ENCODE measurements at regions not wholly inside any gene's neighbourhood (a gene's known extent, or its start where the extent isn't known, plus 50 kb on each side); places are given as distances from the start of the nearest gene placed in this dataset.

- ChIA-PET POLR2A (ENCODE audit: unreplicated experiment) (no interaction called here), CTCF (interaction anchor here (0.6 kb wide), 1 partner anchor 1074 kb away, joined by 6 read pairs; no protein-coding TSS in a partner anchor)
- H3K9ac ChIP-seq (ENCODE audit: low read depth, low read length) = no peak overlapping the region
- no peak for TF ChIP-seq MAZ (IDR thresholded peaks at IDR 0.05; ENCODE audit: borderline replicate concordance, low read depth, low read length)
- TF ChIP-seq ELK1 (IDR thresholded peaks at IDR 0.05; ENCODE audit: borderline replicate concordance, low read depth, low read length) = no peak
- TF ChIP-seq CEBPB (IDR thresholded peaks at IDR 0.05; ENCODE audit: low read depth, low read length) = no peak
- TF ChIP-seq RCOR1 (IDR thresholded peaks at IDR 0.05; ENCODE audit: insufficient replicate concordance, low read length) = no peak
- TF ChIP-seq RFX5 (IDR thresholded peaks at IDR 0.05; ENCODE audit: low read depth, low read length) = no peak
- no peak for TF ChIP-seq BHLHE40 (IDR thresholded peaks at IDR 0.05; ENCODE audit: low read depth, low read length)
- TF ChIP-seq SMC3 (IDR thresholded peaks at IDR 0.05; ENCODE audit: low read depth, low read length) = no peak
- TF ChIP-seq RAD21 (IDR thresholded peaks at IDR 0.05; ENCODE audit: low read length) = no peak
- TF ChIP-seq CHD1 (IDR thresholded peaks at IDR 0.05; ENCODE audit: low read depth, low read length) = no peak
- no peak for TF ChIP-seq MXI1 (IDR thresholded peaks at IDR 0.05; ENCODE audit: borderline replicate concordance, low read depth, low read length)
- no peak for TF ChIP-seq NFE2L2 (IDR thresholded peaks at IDR 0.05; ENCODE audit: low read depth, low read length)
- TF ChIP-seq POLR2A (IDR thresholded peaks at IDR 0.05; ENCODE audit: low read depth, low read length) = no peak
- no peak for TF ChIP-seq CTCF (conservative IDR thresholded peaks at IDR 0.05; ENCODE audit: low read depth, low read length)
- TF ChIP-seq MAFK (IDR thresholded peaks at IDR 0.05; ENCODE audit: low read depth, low read length) = no peak
- no peak for TF ChIP-seq FOS (IDR thresholded peaks at IDR 0.05; ENCODE audit: low read depth, low read length)
- no peak for TF ChIP-seq USF2 (IDR thresholded peaks at IDR 0.05; ENCODE audit: low read depth, low read length)
- intact Hi-C loops (cut with micrococcal nuclease) (loop anchor here (5.0 to 10.0 kb wide), 3 partner anchors 792 to 1724 kb away; no protein-coding TSS in a partner anchor), in situ Hi-C loops (cut with MboI; ENCODE audit: low sequenced_read_pairs) (loop anchor here (10.0 to 25.0 kb wide), 3 partner anchors 1072 to 1672 kb away; no protein-coding TSS in a partner anchor), dilution Hi-C loops (cut with HindIII; ENCODE audit: low sequenced_read_pairs, unreplicated experiment) (no loop called here)
- no peaks in the 10 kb centered on the region for H4K20me1 ChIP-seq (ENCODE audit: insufficient read depth, low read length)
- H2BK20ac ChIP-seq (ENCODE audit: low read depth, low read length) = no peak overlapping the region
- H3K14ac ChIP-seq (replicated peaks; ENCODE audit: low read depth, low read length) = no peak overlapping the region
- ATAC-seq (ENCODE audit: low read depth) = no peak
- H2BK5ac ChIP-seq (ENCODE audit: low read depth, low read length, poor library complexity, severe bottlenecking) = no peak overlapping the region
- no peak overlapping the region for H3K27ac ChIP-seq (ENCODE audit: insufficient read depth, low read length)
- no peaks in the 10 kb centered on the region for H3K4me1 ChIP-seq (ENCODE audit: control insufficient read depth, insufficient read depth, low read length)
- H3K4ac ChIP-seq (ENCODE audit: low read depth, low read length) = no peak overlapping the region
- no peak overlapping the region for H2AK9ac ChIP-seq (replicated peaks; ENCODE audit: low read depth, low read length, poor library complexity)
- no peak for DNase-seq
- WGBS, 2 experiments (ENCODE audit: extremely low coverage in 2 of 2, insufficient read length in 1 of 2) = no CpG with 5 or more reads among the region's 9 CpGs
- no peak overlapping the region for H2BK120ac ChIP-seq (ENCODE audit: low read depth, low read length)
- H2AFZ ChIP-seq (replicated peaks; ENCODE audit: low read length, poor library complexity) = no peak overlapping the region
- H4K8ac ChIP-seq (ENCODE audit: low read depth in 2 of 2, low read length in 2 of 2) = no peak overlapping the region
- H3K9me1 ChIP-seq (ENCODE audit: insufficient read depth, low read length) = no peaks in the 10 kb centered on the region
- no peak overlapping the region for H3K56ac ChIP-seq (ENCODE audit: extremely low read depth, insufficient read depth, low read length)
- no peak overlapping the region for H3K23ac ChIP-seq (ENCODE audit: low read depth, low read length)
- no peak overlapping the region for H3K4me3 ChIP-seq (ENCODE audit: insufficient read depth, low read depth, low read length)
- H3K27me3 ChIP-seq (ENCODE audit: control insufficient read depth, insufficient read depth, low read length) = no peaks in the 10 kb centered on the region
- BruUV-seq (replicated peaks) = no TSS peak
- no peak overlapping the region for H2BK15ac ChIP-seq (ENCODE audit: low read depth, low read length)
- H3K9me3 ChIP-seq (ENCODE audit: control insufficient read depth, insufficient read depth, low read length) = no peaks in the 10 kb centered on the region
- no peak overlapping the region for H4K5ac ChIP-seq (ENCODE audit: low read depth, low read length)
- no peak overlapping the region for H3K18ac ChIP-seq (ENCODE audit: low read depth, low read length)
- no peaks in the 10 kb centered on the region for H3K79me1 ChIP-seq (ENCODE audit: low read depth in 1 of 2, low read length in 2 of 2)
- no peak overlapping the region for H3K4me2 ChIP-seq (ENCODE audit: low read depth, low read length)
- H3K36me3 ChIP-seq (ENCODE audit: control insufficient read depth, insufficient read depth, low read length) = no peaks in the 10 kb centered on the region
- H4K91ac ChIP-seq (ENCODE audit: insufficient read depth, low read depth, low read length) = no peak overlapping the region
- H2AK5ac ChIP-seq (ENCODE audit: low read depth, low read length) = no peak overlapping the region
Observed at GRCh38 chr10:9602998-9603397, 1414.7 kb upstream of the CELF2 start.

Data from IMR-90 (cell line).